PC-9 (cell line): ENCODE measurements at regions not wholly inside any gene's neighbourhood (a gene's known extent, or its start where the extent isn't known, plus 50 kb on each side); places are given as distances from the start of the nearest gene placed in this dataset.

ENCODE experiments used
- EZH2 ChIP-seq: fragments of 200-600 bp; sonication (generic); IDR thresholded peaks from 2 replicates; pipeline ENCODE4 v1.8.0; 2017; ENCODE audit warnings: antibody characterized with exemption, low read depth
- TF ChIP-seq, protein P1 (sequence below): fragments of 200-600 bp; sonication (generic); conservative IDR thresholded peaks from 2 replicates; pipeline ENCODE4 v1.6.1; 2017; ENCODE audit warnings: mixed run types, antibody characterized with exemption, mild to moderate bottlenecking, moderate library complexity

- TF ChIP-seq, protein P1, sequence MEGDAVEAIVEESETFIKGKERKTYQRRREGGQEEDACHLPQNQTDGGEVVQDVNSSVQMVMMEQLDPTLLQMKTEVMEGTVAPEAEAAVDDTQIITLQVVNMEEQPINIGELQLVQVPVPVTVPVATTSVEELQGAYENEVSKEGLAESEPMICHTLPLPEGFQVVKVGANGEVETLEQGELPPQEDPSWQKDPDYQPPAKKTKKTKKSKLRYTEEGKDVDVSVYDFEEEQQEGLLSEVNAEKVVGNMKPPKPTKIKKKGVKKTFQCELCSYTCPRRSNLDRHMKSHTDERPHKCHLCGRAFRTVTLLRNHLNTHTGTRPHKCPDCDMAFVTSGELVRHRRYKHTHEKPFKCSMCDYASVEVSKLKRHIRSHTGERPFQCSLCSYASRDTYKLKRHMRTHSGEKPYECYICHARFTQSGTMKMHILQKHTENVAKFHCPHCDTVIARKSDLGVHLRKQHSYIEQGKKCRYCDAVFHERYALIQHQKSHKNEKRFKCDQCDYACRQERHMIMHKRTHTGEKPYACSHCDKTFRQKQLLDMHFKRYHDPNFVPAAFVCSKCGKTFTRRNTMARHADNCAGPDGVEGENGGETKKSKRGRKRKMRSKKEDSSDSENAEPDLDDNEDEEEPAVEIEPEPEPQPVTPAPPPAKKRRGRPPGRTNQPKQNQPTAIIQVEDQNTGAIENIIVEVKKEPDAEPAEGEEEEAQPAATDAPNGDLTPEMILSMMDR = no peak
- no peak for TF ChIP-seq EZH2
These were observed 1866.9 kb upstream of the PIK3C3 start for GRCh38 chr18:40088130-40088529.
